NCI-H526 (cell line): ENCODE measurements at regions not wholly inside any gene's neighbourhood (a gene's known extent, or its start where the extent isn't known, plus 50 kb on each side); places are given as distances from the start of the nearest gene placed in this dataset.

Source experiments
- DNase-seq, 2 experiments: peaks; one replicate each; lab custom pipeline; 2025; lab: John Stamatoyannopoulos, UW

- DNase-seq: no peak
Observed at GRCh38 chr22:48599346-48599745, 1228.3 kb downstream of the BRD1 start.

- no peak for DNase-seq
Observed at GRCh38 chr22:48596111-48596850, 1231.4 kb downstream of the BRD1 start.

GRCh38 chr22:48595511-48595905, 1232.2 kb downstream of the BRD1 start:
- DNase-seq: no peak

- DNase-seq: no peak
Observed at GRCh38 chr22:48594757-48595510, 1232.7 kb downstream of the BRD1 start.

- DNase-seq: no peak
Observed at GRCh38 chr22:48594016-48594756, 1233.5 kb downstream of the BRD1 start.

- no peak for DNase-seq
Observed at GRCh38 chr22:48593551-48593950, 1234.1 kb downstream of the BRD1 start.

- no peak for DNase-seq
Observed at GRCh38 chr22:48592931-48593330, 1234.7 kb downstream of the BRD1 start.

- DNase-seq: no peak
Observed at GRCh38 chr22:48592488-48592887, 1235.2 kb downstream of the BRD1 start.

GRCh38 chr22:48592066-48592345, 1235.7 kb downstream of the BRD1 start:
- no peak for DNase-seq

- DNase-seq: no peak
Observed at GRCh38 chr22:48591286-48592065, 1236.2 kb downstream of the BRD1 start.

GRCh38 chr22:48589901-48590300, 1237.8 kb downstream of the BRD1 start:
- DNase-seq: no peak

GRCh38 chr22:48588878-48589450, 1238.7 kb downstream of the BRD1 start:
- DNase-seq: no peak

- DNase-seq: no peak
Observed at GRCh38 chr22:48588151-48588877, 1239.4 kb downstream of the BRD1 start.

GRCh38 chr22:48587236-48587865, 1240.3 kb downstream of the BRD1 start:
- no peak for DNase-seq

GRCh38 chr22:48586799-48587185, 1240.9 kb downstream of the BRD1 start:
- no peak for DNase-seq

GRCh38 chr22:48585916-48586798, 1241.5 kb downstream of the BRD1 start:
- DNase-seq: peak; percentile 60 to 79

GRCh38 chr22:48584170-48584569, 1243.5 kb downstream of the BRD1 start:
- no peak for DNase-seq

GRCh38 chr22:48581796-48582469, 1245.7 kb downstream of the BRD1 start:
- DNase-seq: no peak

GRCh38 chr22:48581205-48581766, 1246.4 kb downstream of the BRD1 start:
- no peak for DNase-seq
